Mucosa of gallbladder (tissue), 1 donor: ENCODE measurements at regions not wholly inside any gene's neighbourhood (a gene's known extent, or its start where the extent isn't known, plus 50 kb on each side); places are given as distances from the start of the nearest gene placed in this dataset.

ENCODE experiments used
- DNase-seq: peaks from one replicate; pipeline ENCODE4 v3.0.0-alpha.2; 2020; ENCODE audit warnings: low spot score
- donor health status: DM: no; HTN: no; CAD: no.

GRCh38 chr5:158644301-158644700 lies 455.4 kb downstream of the EBF1 start:
- DNase-seq, result no peak

- DNase-seq, result no peak
Observed at GRCh38 chr5:158643840-158644239, 455.9 kb downstream of the EBF1 start.

GRCh38 chr5:158642879-158643278 lies 456.8 kb downstream of the EBF1 start:
- no peak for DNase-seq

- DNase-seq, result no peak
Observed at GRCh38 chr5:158641016-158641415, 458.7 kb downstream of the EBF1 start.

- DNase-seq, result no peak
Observed at GRCh38 chr5:158640593-158640980, 459.1 kb downstream of the EBF1 start.

GRCh38 chr5:158639881-158640592 lies 459.7 kb downstream of the EBF1 start:
- no peak for DNase-seq

- no peak for DNase-seq
Observed at GRCh38 chr5:158638396-158638795, 461.3 kb downstream of the EBF1 start.

GRCh38 chr5:158637039-158637438 lies 462.7 kb downstream of the EBF1 start:
- DNase-seq, result no peak

GRCh38 chr5:158635565-158635964 lies 464.2 kb downstream of the EBF1 start:
- no peak for DNase-seq

GRCh38 chr5:158634714-158635113 lies 465.0 kb downstream of the EBF1 start:
- no peak for DNase-seq

- no peak for DNase-seq
Observed at GRCh38 chr5:158629591-158630312, 470.0 kb downstream of the EBF1 start.

- no peak for DNase-seq
Observed at GRCh38 chr5:158626718-158627117, 473.0 kb downstream of the EBF1 start.

GRCh38 chr5:158623971-158624370 lies 475.7 kb downstream of the EBF1 start:
- DNase-seq, result no peak

- no peak for DNase-seq
Observed at GRCh38 chr5:158621391-158621790, 478.3 kb downstream of the EBF1 start.

GRCh38 chr5:158619083-158619788 lies 480.5 kb downstream of the EBF1 start:
- peak; percentile 40 for DNase-seq

- no peak for DNase-seq
Observed at GRCh38 chr5:158618256-158618655, 481.5 kb downstream of the EBF1 start.

- DNase-seq, result no peak
Observed at GRCh38 chr5:158616707-158617106, 483.0 kb downstream of the EBF1 start.

- DNase-seq, result no peak
Observed at GRCh38 chr5:158614951-158615350, 484.8 kb downstream of the EBF1 start.

GRCh38 chr5:158611581-158611980 lies 488.1 kb downstream of the EBF1 start:
- no peak for DNase-seq

GRCh38 chr5:158610051-158610415 lies 489.7 kb downstream of the EBF1 start:
- no peak for DNase-seq

- DNase-seq, result no peak
Observed at GRCh38 chr5:158609333-158610050, 490.2 kb downstream of the EBF1 start.

- no peak for DNase-seq
Observed at GRCh38 chr5:158607088-158607487, 492.6 kb downstream of the EBF1 start.
